H1 (cell line): ENCODE measurements at regions not wholly inside any gene's neighbourhood (a gene's known extent, or its start where the extent isn't known, plus 50 kb on each side); places are given as distances from the start of the nearest gene placed in this dataset.

Source experiments
- CTCF ChIA-PET: fragments of 300-600 bp; sonication (Branson Sonifier 250); formaldehyde crosslinking; loops from one replicate; lab custom pipeline; 2021; ENCODE audit not compliant: partially characterized antibody; lab: Charles Lee
- POLR2A ChIA-PET: fragments of 300-600 bp; sonication (Branson Sonifier 250); formaldehyde crosslinking; loops from one replicate; lab custom pipeline; 2021; ENCODE audit warnings: inconsistent platforms; ENCODE audit not compliant: partially characterized antibody; lab: Charles Lee
- DNase-seq, 2 experiments: peaks; one replicate each; pipeline versions ENCODE4 v3.0.0 to v3.0.0-alpha.2; 2010 to 2022; ENCODE audit warnings: low spot score in 2 of 2, low read depth in 1 of 2, mixed read lengths in 1 of 2
- FAIRE-seq: peaks from 2 replicates; lab custom pipeline; 2011; peaks lifted over from hg19 to GRCh38; lab: Jason Lieb, UNC
- H2AFZ ChIP-seq: 2 replicates; pipeline ENCODE4 v1.8.1; 2012; ENCODE audit warnings: low read length, inconsistent platforms
- H2AK5ac ChIP-seq: 2 replicates; pipeline ENCODE4 v1.6.1; 2013; ENCODE audit warnings: low read depth, low read length
- H2BK120ac ChIP-seq: replicated peaks from 2 replicates; pipeline ENCODE3; 2013; ENCODE audit warnings: low read depth, low read length, inconsistent platforms
- H2BK12ac ChIP-seq: 2 replicates; pipeline ENCODE4 v1.6.1; 2013; ENCODE audit warnings: low read depth, low read length
- H2BK15ac ChIP-seq: 2 replicates; pipeline ENCODE4 v1.6.1; 2013; ENCODE audit warnings: low read length
- H2BK20ac ChIP-seq: 2 replicates; pipeline ENCODE4 v1.6.1; 2013; ENCODE audit warnings: low read length
- H2BK5ac ChIP-seq: 2 replicates; pipeline ENCODE4 v1.6.1; 2013; ENCODE audit warnings: low read depth, low read length
- H3K14ac ChIP-seq: 2 replicates; pipeline ENCODE4 v1.6.1; 2013; ENCODE audit warnings: inconsistent platforms; ENCODE audit not compliant: insufficient read length
- H3K18ac ChIP-seq: 2 replicates; pipeline ENCODE4 v1.6.1; 2013; ENCODE audit warnings: low read length; ENCODE audit errors: extremely low read depth
- H3K23ac ChIP-seq: 2 replicates; pipeline ENCODE4 v1.6.1; 2013; ENCODE audit warnings: inconsistent platforms; ENCODE audit not compliant: insufficient read length
- H3K23me2 ChIP-seq: 2 replicates; pipeline ENCODE4 v1.6.1; 2013; ENCODE audit warnings: low read depth, low read length
- H3K27ac ChIP-seq: 2 replicates; pipeline ENCODE4 v1.6.1; 2011; ENCODE audit warnings: low read depth, low read length, inconsistent platforms
- H3K27me3 ChIP-seq, 4 experiments: replicated peaks in 1 of 4; 1 replicate in 1 of 4; 2 replicates in 3 of 4; pipeline versions ENCODE4 v1.6.1 to v1.8.1; 2011 to 2013; ENCODE audit warnings: low read length in 3 of 4, mild to moderate bottlenecking in 3 of 4, inconsistent platforms in 2 of 4, mixed read lengths in 2 of 4, moderate library complexity in 1 of 4; ENCODE audit not compliant: control insufficient read depth in 3 of 4, insufficient read depth in 3 of 4; ENCODE audit errors: extremely low read depth in 1 of 4
- H3K36me3 ChIP-seq, 4 experiments: 2 replicates each; pipeline versions ENCODE4 v1.6.1 to v1.8.1; 2011 to 2013; ENCODE audit warnings: mild to moderate bottlenecking in 4 of 4, low read length in 3 of 4, moderate library complexity in 2 of 4, control low read depth in 1 of 4, inconsistent platforms in 1 of 4; ENCODE audit not compliant: insufficient read depth in 4 of 4, control insufficient read depth in 2 of 4
- H3K4ac ChIP-seq: replicated peaks from 2 replicates; pipeline ENCODE3; 2013; ENCODE audit warnings: low read length, low read depth, mixed read lengths, inconsistent platforms; ENCODE audit not compliant: insufficient read length
- H3K4me1 ChIP-seq, 4 experiments: replicated peaks in 1 of 4; 1 replicate in 1 of 4; 2 replicates in 3 of 4; pipeline versions ENCODE4 v1.6.1 to v1.8.1; 2011 to 2013; ENCODE audit warnings: low read length in 3 of 4, inconsistent platforms in 2 of 4, mixed read lengths in 1 of 4; ENCODE audit not compliant: insufficient read depth in 4 of 4, control insufficient read depth in 3 of 4
- H3K4me2 ChIP-seq, 2 experiments: 2 replicates each; pipeline versions ENCODE4 v1.6.1 to v1.8.1; 2011 to 2013; ENCODE audit warnings: low read depth in 2 of 2, low read length in 2 of 2, control low read depth in 1 of 2, inconsistent platforms in 1 of 2, mild to moderate bottlenecking in 1 of 2; ENCODE audit not compliant: insufficient read depth in 1 of 2
- H3K4me3 ChIP-seq, 4 experiments: fragments of 200-600, 300-600 bp in 1 of 4; sonication (generic), shearing (Covaris generic), sonication (Bioruptor Twin) in 1 of 4; 2 replicates each; pipeline versions ENCODE4 v1.5.1 to v1.8.1; 2011 to 2016; ENCODE audit warnings: low read length in 4 of 4, low read depth in 3 of 4, control low read depth in 2 of 4, inconsistent platforms in 2 of 4, mild to moderate bottlenecking in 2 of 4, mixed read lengths in 1 of 4, moderate library complexity in 1 of 4; ENCODE audit not compliant: insufficient read depth in 2 of 4; ENCODE audit errors: extremely low read depth in 1 of 4
- H3K56ac ChIP-seq: replicated peaks from 2 replicates; pipeline ENCODE3; 2013; ENCODE audit warnings: low read depth, mild to moderate bottlenecking, mixed read lengths, low read length, inconsistent platforms; ENCODE audit not compliant: insufficient read length
- H3K79me1 ChIP-seq: 2 replicates; pipeline ENCODE4 v1.6.1; 2013; ENCODE audit warnings: low read depth, low read length, control low read depth
- H3K79me2 ChIP-seq, 2 experiments: 2 replicates each; pipeline versions ENCODE4 v1.6.1 to v1.8.1; 2012 to 2013; ENCODE audit warnings: low read length in 2 of 2, mild to moderate bottlenecking in 2 of 2, inconsistent platforms in 1 of 2; ENCODE audit not compliant: insufficient read depth in 2 of 2, control insufficient read depth in 1 of 2
- H3K9ac ChIP-seq, 4 experiments: replicated peaks in 1 of 4; 1 replicate in 1 of 4; 2 replicates in 3 of 4; pipeline versions ENCODE4 v1.6.1 to v1.8.1; 2011 to 2013; ENCODE audit warnings: low read depth in 3 of 4, low read length in 3 of 4, control low read depth in 2 of 4, mild to moderate bottlenecking in 2 of 4, moderate library complexity in 2 of 4, inconsistent platforms in 1 of 4; ENCODE audit errors: extremely low read depth in 1 of 4
- H3K9me3 ChIP-seq, 2 experiments: 2 replicates each; pipeline versions ENCODE4 v1.6.1 to v1.8.1; 2012 to 2013; ENCODE audit warnings: mild to moderate bottlenecking in 2 of 2, moderate library complexity in 2 of 2, control low read depth in 1 of 2, inconsistent platforms in 1 of 2, low read depth in 1 of 2, low read length in 1 of 2, mixed read lengths in 1 of 2; ENCODE audit not compliant: insufficient read depth in 2 of 2
- H4K20me1 ChIP-seq, 2 experiments: replicated peaks in 1 of 2; 2 replicates each; pipeline versions ENCODE3 to v1.8.1; 2011 to 2013; ENCODE audit warnings: inconsistent platforms in 2 of 2, low read length in 2 of 2, mild to moderate bottlenecking in 1 of 2; ENCODE audit not compliant: insufficient read depth in 2 of 2, control insufficient read depth in 1 of 2
- H4K5ac ChIP-seq: 2 replicates; pipeline ENCODE4 v1.6.1; 2013; ENCODE audit warnings: low read length, low read depth, mixed read lengths, inconsistent platforms; ENCODE audit not compliant: insufficient read length
- H4K8ac ChIP-seq: 2 replicates; pipeline ENCODE4 v1.8.0; 2013; ENCODE audit warnings: mild to moderate bottlenecking, moderate library complexity, low read length, inconsistent platforms; ENCODE audit not compliant: insufficient read depth; ENCODE audit errors: extremely low read depth
- H4K91ac ChIP-seq: replicated peaks from 2 replicates; pipeline ENCODE3; 2013; ENCODE audit warnings: low read length, mixed read lengths, inconsistent platforms; ENCODE audit not compliant: insufficient read length
- BRCA1 ChIP-seq: IDR thresholded peaks from 2 replicates; pipeline ENCODE4 v1.6.1; 2012; ENCODE audit warnings: low read depth, low read length, improper control_type of control experiment
- HDAC2 ChIP-seq, 2 experiments: fragments of 300-600 bp in 1 of 2; sonication (generic) in 1 of 2; IDR thresholded peaks; 2 replicates each; pipeline ENCODE4 v1.6.1; 2011 to 2012; ENCODE audit warnings: low read depth in 2 of 2, low read length in 2 of 2, mild to moderate bottlenecking in 2 of 2, moderate library complexity in 2 of 2, borderline replicate concordance in 1 of 2, inconsistent platforms in 1 of 2
- WGBS, 2 experiments: shearing (Covaris generic) in 1 of 2; methylation state at CpG; one replicate each; pipeline versions ENCODE4 v1.1.6 to v1.1.7; 2013 to 2015; ENCODE audit warnings: low lambda C conversion rate in 2 of 2, mixed read lengths in 2 of 2, inconsistent platforms in 1 of 2, low coverage in 1 of 2, missing lambda C conversion rate in 1 of 2; ENCODE audit not compliant: insufficient replicate concordance in 2 of 2, insufficient coverage in 1 of 2, insufficient read length in 1 of 2; ENCODE audit errors: extremely low coverage in 1 of 2, missing lambda C conversion rate in 1 of 2; 5-methylcytosine and 5-hydroxymethylcytosine counted together

GRCh38 chr5:54378707-54379106 is 68.3 kb upstream of the ARL15 start:
- FAIRE-seq: no peak
- Histone ChIP-seq H2BK120ac (no peak overlapping the region), H3K18ac (no peak overlapping the region), H3K4me3 (no peak overlapping the region), H3K79me1 (no peaks in the 10 kb centered on the region), H3K14ac (no peak overlapping the region), H3K4ac (no peak overlapping the region), H3K4me1 (no peaks in the 10 kb centered on the region), H3K36me3 (peaks cover 0 to 2% (median 0%) of the 10 kb centered on the region in 4 experiments; a peak in 1 of 8 replicates), H3K4me2 (no peak overlapping the region), H4K20me1 (no peaks in the 10 kb centered on the region), H4K5ac (no peak overlapping the region), H3K9me3 (peaks cover 5 to 19% of the 10 kb centered on the region in 2 experiments; a peak in 2 of 4 replicates), H2AK5ac (no peak overlapping the region), H3K23ac (no peak overlapping the region), H3K9ac (no peak overlapping the region), H4K91ac (no peak overlapping the region), H2BK15ac (no peak overlapping the region), H3K23me2 (no peaks in the 10 kb centered on the region), H2BK20ac (no peak overlapping the region), H3K27me3 (no peaks in the 10 kb centered on the region), H3K79me2 (no peaks in the 10 kb centered on the region), H4K8ac (no peak overlapping the region), H2AFZ (no peak overlapping the region), H2BK12ac (no peak overlapping the region), H3K56ac (no peak overlapping the region), H2BK5ac (no peak overlapping the region), H3K27ac (no peak overlapping the region)
- POLR2A ChIA-PET: no interaction called here
- no peak for DNase-seq
- 97% methylated on average over 10 of the region's 10 CpGs; no CpG with 5 or more reads in 1 of the 2 experiments for WGBS, 2 experiments
- CTCF ChIA-PET: interaction anchor here (1.0 kb wide), 1 partner anchor 23 kb away, joined by 3 read pairs; no protein-coding TSS in a partner anchor
- TF ChIP-seq HDAC2 (IDR thresholded peaks at IDR 0.05; ENCODE audit: borderline replicate concordance in 1 of 2, low read depth in 2 of 2, low read length in 2 of 2): no peak
- TF ChIP-seq BRCA1: no peak
